Kasumi-1 (cell line): ENCODE measurements at regions not wholly inside any gene's neighbourhood (a gene's known extent, or its start where the extent isn't known, plus 50 kb on each side); places are given as distances from the start of the nearest gene placed in this dataset.

Experiments
- DNase-seq, 2 experiments: peaks; one replicate each; lab custom pipeline; 2025; lab: John Stamatoyannopoulos, UW

- no peak for DNase-seq
Observed at GRCh38 chr7:88500131-88500530, 193.4 kb upstream of the STEAP4 start.

- no peak for DNase-seq
Observed at GRCh38 chr7:88495881-88496725, 189.4 kb upstream of the STEAP4 start.

- DNase-seq = no peak
Observed at GRCh38 chr7:88492153-88492552, 185.5 kb upstream of the STEAP4 start.

- DNase-seq = no peak
Observed at GRCh38 chr7:88490874-88491273, 184.2 kb upstream of the STEAP4 start.

- DNase-seq = no peak
Observed at GRCh38 chr7:88490161-88490560, 183.5 kb upstream of the STEAP4 start.

- no peak for DNase-seq
Observed at GRCh38 chr7:88485821-88486220, 179.1 kb upstream of the STEAP4 start.

- no peak for DNase-seq
Observed at GRCh38 chr7:88484551-88484950, 177.9 kb upstream of the STEAP4 start.

- DNase-seq = no peak
Observed at GRCh38 chr7:88480896-88481295, 174.2 kb upstream of the STEAP4 start.

- DNase-seq = no peak
Observed at GRCh38 chr7:88480271-88480670, 173.6 kb upstream of the STEAP4 start.

GRCh38 chr7:88477976-88478375 is 171.3 kb upstream of the STEAP4 start:
- no peak for DNase-seq

GRCh38 chr7:88465600-88465999 is 158.9 kb upstream of the STEAP4 start:
- DNase-seq = no peak

- no peak for DNase-seq
Observed at GRCh38 chr7:88462799-88463198, 156.1 kb upstream of the STEAP4 start.

- no peak for DNase-seq
Observed at GRCh38 chr7:88460650-88461049, 154.0 kb upstream of the STEAP4 start.

- no peak for DNase-seq
Observed at GRCh38 chr7:88458946-88459345, 152.3 kb upstream of the STEAP4 start.

GRCh38 chr7:88458279-88458678 is 151.6 kb upstream of the STEAP4 start:
- DNase-seq = no peak

- no peak for DNase-seq
Observed at GRCh38 chr7:88457320-88457719, 150.6 kb upstream of the STEAP4 start.

- DNase-seq = no peak
Observed at GRCh38 chr7:88456490-88456889, 149.8 kb upstream of the STEAP4 start.

- no peak for DNase-seq
Observed at GRCh38 chr7:88455696-88456095, 149.0 kb upstream of the STEAP4 start.

- DNase-seq = no peak
Observed at GRCh38 chr7:88452646-88453045, 146.0 kb upstream of the STEAP4 start.

- no peak for DNase-seq
Observed at GRCh38 chr7:88450874-88451273, 144.2 kb upstream of the STEAP4 start.

- no peak for DNase-seq
Observed at GRCh38 chr7:88449410-88449809, 142.7 kb upstream of the STEAP4 start.

GRCh38 chr7:88442413-88442812 is 135.7 kb upstream of the STEAP4 start:
- no peak for DNase-seq

- no peak for DNase-seq
Observed at GRCh38 chr7:88437132-88437531, 130.4 kb upstream of the STEAP4 start.

- DNase-seq = no peak
Observed at GRCh38 chr7:88432301-88432700, 125.6 kb upstream of the STEAP4 start.
